GM21526 (cell line): ENCODE measurements at regions not wholly inside any gene's neighbourhood (a gene's known extent, or its start where the extent isn't known, plus 50 kb on each side); places are given as distances from the start of the nearest gene placed in this dataset.

Experiments used
- ATAC-seq: cut with Tn5 transposase; IDR thresholded peaks from one replicate; pipeline ENCODE4 v1.9.1; 2021; ENCODE audit warnings: moderate library complexity; ENCODE audit not compliant: unreplicated experiment, low FRiP score

GRCh38 chr21:23740463-23740862 is 1866.8 kb downstream of the MRPL39 start:
- ATAC-seq = no peak

- no peak for ATAC-seq
Measured at GRCh38 chr21:23732776-23733175, 1874.5 kb downstream of the MRPL39 start.

GRCh38 chr21:23729331-23729730 is 1878.0 kb downstream of the MRPL39 start:
- no peak for ATAC-seq

GRCh38 chr21:23725576-23725975 is 1881.7 kb downstream of the MRPL39 start:
- no peak for ATAC-seq

GRCh38 chr21:23718446-23719285 is 1888.6 kb downstream of the MRPL39 start:
- ATAC-seq = no peak

GRCh38 chr21:23712166-23712565 is 1895.1 kb downstream of the MRPL39 start:
- no peak for ATAC-seq

- ATAC-seq = no peak
Measured at GRCh38 chr21:23706431-23706830, 1900.8 kb downstream of the MRPL39 start.

GRCh38 chr21:23699402-23699801 is 1907.9 kb downstream of the MRPL39 start:
- no peak for ATAC-seq

- ATAC-seq = no peak
Measured at GRCh38 chr21:23698619-23699018, 1908.7 kb downstream of the MRPL39 start.

GRCh38 chr21:23695443-23695842 is 1911.8 kb downstream of the MRPL39 start:
- ATAC-seq = no peak

GRCh38 chr21:23694390-23694789 is 1912.9 kb downstream of the MRPL39 start:
- ATAC-seq = no peak

GRCh38 chr21:23690316-23690715 is 1917.0 kb downstream of the MRPL39 start:
- ATAC-seq = no peak

- ATAC-seq = no peak
Measured at GRCh38 chr21:23686737-23687523, 1920.4 kb downstream of the MRPL39 start.

- ATAC-seq = no peak
Measured at GRCh38 chr21:23684431-23684830, 1922.8 kb downstream of the MRPL39 start.

- ATAC-seq = no peak
Measured at GRCh38 chr21:23664193-23664694, 1943.0 kb downstream of the MRPL39 start.

- ATAC-seq = no peak
Measured at GRCh38 chr21:23660560-23660959, 1946.7 kb downstream of the MRPL39 start.

- no peak for ATAC-seq
Measured at GRCh38 chr21:23644768-23645167, 1962.5 kb downstream of the MRPL39 start.

GRCh38 chr21:23639721-23640120 is 1967.6 kb downstream of the MRPL39 start:
- ATAC-seq = no peak

GRCh38 chr21:23638131-23638695 is 1969.1 kb downstream of the MRPL39 start:
- no peak for ATAC-seq

- ATAC-seq = no peak
Measured at GRCh38 chr21:23633447-23633940, 1973.8 kb downstream of the MRPL39 start.

- no peak for ATAC-seq
Measured at GRCh38 chr21:23624281-23624680, 1983.0 kb downstream of the MRPL39 start.
